ENCODE measurements at regions not wholly inside any gene's neighbourhood (a gene's known extent, or its start where the extent isn't known, plus 50 kb on each side); places are given as distances from the start of the nearest gene placed in this dataset.

GRCh38 chr6:137689377-137689776 is 177.7 kb upstream of the TNFAIP3 start:
- H3K27me3 ChIP-seq (ENCODE audit: control insufficient read depth, insufficient read depth, low read length): no peaks in the 10 kb centered on the region; the same call in 1 of the 2 replicates
- no TSS peak for BruUV-seq (replicated peaks)
- no peaks in the 10 kb centered on the region for H3K4me1 ChIP-seq (ENCODE audit: control insufficient read depth, insufficient read depth, low read length)
- ChIA-PET POLR2A (interaction anchor here (0.6 kb wide), 1 partner anchor 196 kb away, joined by 4 read pairs; no protein-coding TSS in a partner anchor), CTCF (no interaction called here)
- in situ Hi-C loops (cut with HindIII; ENCODE audit: low pct_unique_long_range_greater_than_20kb, low sequenced_read_pairs) (no loop called here), intact Hi-C loops (cut with micrococcal nuclease; ENCODE audit: unreplicated experiment) (no loop called here)
- H3K27ac ChIP-seq (ENCODE audit: low read length): no peak overlapping the region
- ATAC-seq: no peak
- H3K4me3 ChIP-seq (ENCODE audit: low read depth in 2 of 2, low read length in 2 of 2): no peak overlapping the region
- no peaks in the 10 kb centered on the region for H3K9me3 ChIP-seq (ENCODE audit: control insufficient read depth, insufficient read depth, low read depth, low read length)
- TF ChIP-seq TCF7L2 (IDR thresholded peaks at IDR 0.05; ENCODE audit: low read depth, low read length): no peak
- TF ChIP-seq, protein P1, sequence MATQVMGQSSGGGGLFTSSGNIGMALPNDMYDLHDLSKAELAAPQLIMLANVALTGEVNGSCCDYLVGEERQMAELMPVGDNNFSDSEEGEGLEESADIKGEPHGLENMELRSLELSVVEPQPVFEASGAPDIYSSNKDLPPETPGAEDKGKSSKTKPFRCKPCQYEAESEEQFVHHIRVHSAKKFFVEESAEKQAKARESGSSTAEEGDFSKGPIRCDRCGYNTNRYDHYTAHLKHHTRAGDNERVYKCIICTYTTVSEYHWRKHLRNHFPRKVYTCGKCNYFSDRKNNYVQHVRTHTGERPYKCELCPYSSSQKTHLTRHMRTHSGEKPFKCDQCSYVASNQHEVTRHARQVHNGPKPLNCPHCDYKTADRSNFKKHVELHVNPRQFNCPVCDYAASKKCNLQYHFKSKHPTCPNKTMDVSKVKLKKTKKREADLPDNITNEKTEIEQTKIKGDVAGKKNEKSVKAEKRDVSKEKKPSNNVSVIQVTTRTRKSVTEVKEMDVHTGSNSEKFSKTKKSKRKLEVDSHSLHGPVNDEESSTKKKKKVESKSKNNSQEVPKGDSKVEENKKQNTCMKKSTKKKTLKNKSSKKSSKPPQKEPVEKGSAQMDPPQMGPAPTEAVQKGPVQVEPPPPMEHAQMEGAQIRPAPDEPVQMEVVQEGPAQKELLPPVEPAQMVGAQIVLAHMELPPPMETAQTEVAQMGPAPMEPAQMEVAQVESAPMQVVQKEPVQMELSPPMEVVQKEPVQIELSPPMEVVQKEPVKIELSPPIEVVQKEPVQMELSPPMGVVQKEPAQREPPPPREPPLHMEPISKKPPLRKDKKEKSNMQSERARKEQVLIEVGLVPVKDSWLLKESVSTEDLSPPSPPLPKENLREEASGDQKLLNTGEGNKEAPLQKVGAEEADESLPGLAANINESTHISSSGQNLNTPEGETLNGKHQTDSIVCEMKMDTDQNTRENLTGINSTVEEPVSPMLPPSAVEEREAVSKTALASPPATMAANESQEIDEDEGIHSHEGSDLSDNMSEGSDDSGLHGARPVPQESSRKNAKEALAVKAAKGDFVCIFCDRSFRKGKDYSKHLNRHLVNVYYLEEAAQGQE (IDR thresholded peaks at IDR 0.05; ENCODE audit: insufficient read depth in 1 of 2, low read depth in 2 of 2, low read length in 1 of 2): no peak
- no peak for TF ChIP-seq POLR2AphosphoS5 (IDR thresholded peaks at IDR 0.05; ENCODE audit: low read depth, low read length)
- TF ChIP-seq, protein P2, sequence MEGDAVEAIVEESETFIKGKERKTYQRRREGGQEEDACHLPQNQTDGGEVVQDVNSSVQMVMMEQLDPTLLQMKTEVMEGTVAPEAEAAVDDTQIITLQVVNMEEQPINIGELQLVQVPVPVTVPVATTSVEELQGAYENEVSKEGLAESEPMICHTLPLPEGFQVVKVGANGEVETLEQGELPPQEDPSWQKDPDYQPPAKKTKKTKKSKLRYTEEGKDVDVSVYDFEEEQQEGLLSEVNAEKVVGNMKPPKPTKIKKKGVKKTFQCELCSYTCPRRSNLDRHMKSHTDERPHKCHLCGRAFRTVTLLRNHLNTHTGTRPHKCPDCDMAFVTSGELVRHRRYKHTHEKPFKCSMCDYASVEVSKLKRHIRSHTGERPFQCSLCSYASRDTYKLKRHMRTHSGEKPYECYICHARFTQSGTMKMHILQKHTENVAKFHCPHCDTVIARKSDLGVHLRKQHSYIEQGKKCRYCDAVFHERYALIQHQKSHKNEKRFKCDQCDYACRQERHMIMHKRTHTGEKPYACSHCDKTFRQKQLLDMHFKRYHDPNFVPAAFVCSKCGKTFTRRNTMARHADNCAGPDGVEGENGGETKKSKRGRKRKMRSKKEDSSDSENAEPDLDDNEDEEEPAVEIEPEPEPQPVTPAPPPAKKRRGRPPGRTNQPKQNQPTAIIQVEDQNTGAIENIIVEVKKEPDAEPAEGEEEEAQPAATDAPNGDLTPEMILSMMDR (IDR thresholded peaks at IDR 0.05): no peak
- TF ChIP-seq SIN3A (IDR thresholded peaks at IDR 0.05; ENCODE audit: borderline replicate concordance, insufficient read depth, low read depth, low read length): no peak
- no peak for DNase-seq (ENCODE audit: low read depth, low spot score)
- H3K36me3 ChIP-seq (ENCODE audit: control insufficient read depth, insufficient read depth, low read length): no peaks in the 10 kb centered on the region

- in situ Hi-C loops (cut with HindIII; ENCODE audit: low pct_unique_long_range_greater_than_20kb, low sequenced_read_pairs): no loop called here
- no TSS peak for BruUV-seq (replicated peaks)
- no peak overlapping the region for H3K27ac ChIP-seq (ENCODE audit: low read length)
- ATAC-seq: no peak
- intact Hi-C loops (cut with micrococcal nuclease; ENCODE audit: unreplicated experiment): no loop called here
- TF ChIP-seq, protein P2 (IDR thresholded peaks at IDR 0.05): no peak
- TF ChIP-seq POLR2AphosphoS5 (IDR thresholded peaks at IDR 0.05; ENCODE audit: low read depth, low read length): no peak
- no peak for TF ChIP-seq SIN3A (IDR thresholded peaks at IDR 0.05; ENCODE audit: borderline replicate concordance, insufficient read depth, low read depth, low read length)
- TF ChIP-seq, protein P1 (IDR thresholded peaks at IDR 0.05; ENCODE audit: insufficient read depth in 1 of 2, low read depth in 2 of 2, low read length in 1 of 2): no peak
- TF ChIP-seq TCF7L2 (IDR thresholded peaks at IDR 0.05; ENCODE audit: low read depth, low read length): no peak
- no peaks in the 10 kb centered on the region for H3K4me1 ChIP-seq (ENCODE audit: control insufficient read depth, insufficient read depth, low read length)
- no peaks in the 10 kb centered on the region for H3K36me3 ChIP-seq (ENCODE audit: control insufficient read depth, insufficient read depth, low read length)
- H3K27me3 ChIP-seq (ENCODE audit: control insufficient read depth, insufficient read depth, low read length): no peaks in the 10 kb centered on the region; the same call in 1 of the 2 replicates
- ChIA-PET CTCF (no interaction called here), POLR2A (no interaction called here)
- H3K9me3 ChIP-seq (ENCODE audit: control insufficient read depth, insufficient read depth, low read depth, low read length): no peaks in the 10 kb centered on the region
- no peak for DNase-seq (ENCODE audit: low read depth, low spot score)
- no peak overlapping the region for H3K4me3 ChIP-seq (ENCODE audit: low read depth in 2 of 2, low read length in 2 of 2)
Observed at GRCh38 chr6:137690034-137690433, 177.0 kb upstream of the TNFAIP3 start.

Data from Panc1 (cell line).